ENCODE measurements at regions not wholly inside any gene's neighbourhood (a gene's known extent, or its start where the extent isn't known, plus 50 kb on each side); places are given as distances from the start of the nearest gene placed in this dataset.
"Not testable (repeated sequence)": the region's sequence is repeated elsewhere in the genome, so short reads cannot be mapped to it uniquely, and the experiment has no call there.

DNA sequence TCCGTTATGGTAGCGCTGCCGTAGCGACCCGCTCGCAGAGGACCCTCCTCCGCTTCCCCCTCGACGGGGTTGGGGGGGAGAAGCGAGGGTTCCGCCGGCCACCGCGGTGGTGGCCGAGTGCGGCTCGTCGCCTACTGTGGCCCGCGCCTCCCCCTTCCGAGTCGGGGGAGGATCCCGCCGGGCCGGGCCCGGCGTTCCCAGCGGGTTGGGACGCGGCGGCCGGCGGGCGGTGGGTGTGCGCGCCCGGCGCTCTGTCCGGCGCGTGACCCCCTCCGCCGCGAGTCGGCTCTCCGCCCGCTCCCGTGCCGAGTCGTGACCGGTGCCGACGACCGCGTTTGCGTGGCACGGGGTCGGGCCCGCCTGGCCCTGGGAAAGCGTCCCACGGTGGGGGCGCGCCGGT is 2086.7 kb upstream of the TPTE start:
- not testable (repeated sequence) for TF ChIP-seq CHCHD3 (CRISPR knock-in tag; IDR thresholded peaks at IDR 0.05); JUN (CRISPR knock-in tag; IDR thresholded peaks at IDR 0.05); CHD4 (IDR thresholded peaks at IDR 0.05; ENCODE audit: borderline replicate concordance, low read length)
- TF ChIP-seq, protein P1, sequence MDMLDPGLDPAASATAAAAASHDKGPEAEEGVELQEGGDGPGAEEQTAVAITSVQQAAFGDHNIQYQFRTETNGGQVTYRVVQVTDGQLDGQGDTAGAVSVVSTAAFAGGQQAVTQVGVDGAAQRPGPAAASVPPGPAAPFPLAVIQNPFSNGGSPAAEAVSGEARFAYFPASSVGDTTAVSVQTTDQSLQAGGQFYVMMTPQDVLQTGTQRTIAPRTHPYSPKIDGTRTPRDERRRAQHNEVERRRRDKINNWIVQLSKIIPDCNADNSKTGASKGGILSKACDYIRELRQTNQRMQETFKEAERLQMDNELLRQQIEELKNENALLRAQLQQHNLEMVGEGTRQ (IDR thresholded peaks at IDR 0.05; ENCODE audit: low read depth, low read length), result not testable (repeated sequence)
- TF ChIP-seq, protein P1 (CRISPR knock-in tag; IDR thresholded peaks at IDR 0.05; ENCODE audit: borderline replicate concordance), result not testable (repeated sequence)
